ENCODE measurements at regions not wholly inside any gene's neighbourhood (a gene's known extent, or its start where the extent isn't known, plus 50 kb on each side); places are given as distances from the start of the nearest gene placed in this dataset.

DNA sequence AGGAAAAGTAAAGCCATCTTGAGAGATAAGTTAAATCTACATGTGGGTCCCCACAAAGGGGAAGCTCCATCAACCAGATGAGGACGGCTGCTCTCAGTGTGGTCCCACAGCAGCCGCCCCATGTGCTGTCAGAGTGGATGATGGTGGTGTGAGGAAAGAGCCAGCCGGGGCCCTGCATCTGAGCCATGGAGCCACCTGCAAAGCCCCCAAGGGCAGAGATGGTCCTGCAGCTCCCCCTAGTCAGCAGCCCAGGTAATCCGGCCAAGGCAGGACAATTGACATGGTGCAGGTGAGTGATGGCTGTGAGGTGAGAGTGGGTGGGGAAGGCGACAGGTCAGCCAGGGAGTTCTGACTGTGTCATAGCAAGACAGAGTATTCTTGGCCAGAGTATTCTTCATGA lies 458.8 kb downstream of the ICE1 start (continued):
- TF ChIP-seq TBP (IDR thresholded peaks at IDR 0.05; ENCODE audit: low read depth, low read length) (no peak), GTF2F1 (IDR thresholded peaks at IDR 0.05; ENCODE audit: borderline replicate concordance, low read depth, low read length) (no peak), CTBP2 (IDR thresholded peaks at IDR 0.05; ENCODE audit: borderline replicate concordance, insufficient read depth, insufficient read length, low read length) (no peak), CEBPB (IDR thresholded peaks at IDR 0.05; ENCODE audit: low read depth, low read length) (no peak), CBX5 (IDR thresholded peaks at IDR 0.05; ENCODE audit: low read depth, low read length) (no peak), RAD21 (IDR thresholded peaks at IDR 0.05 in 1 of 2, conservative IDR thresholded peaks at IDR 0.05 in 1 of 2; ENCODE audit: low read depth in 2 of 2, low read length in 2 of 2) (peak; percentile 98 to 100), SIX5 (IDR thresholded peaks at IDR 0.05; ENCODE audit: low read depth, low read length) (no peak), CHD2 (IDR thresholded peaks at IDR 0.05; ENCODE audit: low read length) (no peak), JUN (IDR thresholded peaks at IDR 0.05; ENCODE audit: low read depth, low read length) (no peak), BCL11A (IDR thresholded peaks at IDR 0.05; ENCODE audit: low read depth in 2 of 2, low read length in 2 of 2) (no peak), BACH1 (IDR thresholded peaks at IDR 0.05; ENCODE audit: low read length) (no peak), EP300 (IDR thresholded peaks at IDR 0.05; ENCODE audit: borderline replicate concordance in 1 of 2, low read depth in 2 of 2, low read length in 2 of 2) (no peak)
- TF ChIP-seq, protein P1, sequence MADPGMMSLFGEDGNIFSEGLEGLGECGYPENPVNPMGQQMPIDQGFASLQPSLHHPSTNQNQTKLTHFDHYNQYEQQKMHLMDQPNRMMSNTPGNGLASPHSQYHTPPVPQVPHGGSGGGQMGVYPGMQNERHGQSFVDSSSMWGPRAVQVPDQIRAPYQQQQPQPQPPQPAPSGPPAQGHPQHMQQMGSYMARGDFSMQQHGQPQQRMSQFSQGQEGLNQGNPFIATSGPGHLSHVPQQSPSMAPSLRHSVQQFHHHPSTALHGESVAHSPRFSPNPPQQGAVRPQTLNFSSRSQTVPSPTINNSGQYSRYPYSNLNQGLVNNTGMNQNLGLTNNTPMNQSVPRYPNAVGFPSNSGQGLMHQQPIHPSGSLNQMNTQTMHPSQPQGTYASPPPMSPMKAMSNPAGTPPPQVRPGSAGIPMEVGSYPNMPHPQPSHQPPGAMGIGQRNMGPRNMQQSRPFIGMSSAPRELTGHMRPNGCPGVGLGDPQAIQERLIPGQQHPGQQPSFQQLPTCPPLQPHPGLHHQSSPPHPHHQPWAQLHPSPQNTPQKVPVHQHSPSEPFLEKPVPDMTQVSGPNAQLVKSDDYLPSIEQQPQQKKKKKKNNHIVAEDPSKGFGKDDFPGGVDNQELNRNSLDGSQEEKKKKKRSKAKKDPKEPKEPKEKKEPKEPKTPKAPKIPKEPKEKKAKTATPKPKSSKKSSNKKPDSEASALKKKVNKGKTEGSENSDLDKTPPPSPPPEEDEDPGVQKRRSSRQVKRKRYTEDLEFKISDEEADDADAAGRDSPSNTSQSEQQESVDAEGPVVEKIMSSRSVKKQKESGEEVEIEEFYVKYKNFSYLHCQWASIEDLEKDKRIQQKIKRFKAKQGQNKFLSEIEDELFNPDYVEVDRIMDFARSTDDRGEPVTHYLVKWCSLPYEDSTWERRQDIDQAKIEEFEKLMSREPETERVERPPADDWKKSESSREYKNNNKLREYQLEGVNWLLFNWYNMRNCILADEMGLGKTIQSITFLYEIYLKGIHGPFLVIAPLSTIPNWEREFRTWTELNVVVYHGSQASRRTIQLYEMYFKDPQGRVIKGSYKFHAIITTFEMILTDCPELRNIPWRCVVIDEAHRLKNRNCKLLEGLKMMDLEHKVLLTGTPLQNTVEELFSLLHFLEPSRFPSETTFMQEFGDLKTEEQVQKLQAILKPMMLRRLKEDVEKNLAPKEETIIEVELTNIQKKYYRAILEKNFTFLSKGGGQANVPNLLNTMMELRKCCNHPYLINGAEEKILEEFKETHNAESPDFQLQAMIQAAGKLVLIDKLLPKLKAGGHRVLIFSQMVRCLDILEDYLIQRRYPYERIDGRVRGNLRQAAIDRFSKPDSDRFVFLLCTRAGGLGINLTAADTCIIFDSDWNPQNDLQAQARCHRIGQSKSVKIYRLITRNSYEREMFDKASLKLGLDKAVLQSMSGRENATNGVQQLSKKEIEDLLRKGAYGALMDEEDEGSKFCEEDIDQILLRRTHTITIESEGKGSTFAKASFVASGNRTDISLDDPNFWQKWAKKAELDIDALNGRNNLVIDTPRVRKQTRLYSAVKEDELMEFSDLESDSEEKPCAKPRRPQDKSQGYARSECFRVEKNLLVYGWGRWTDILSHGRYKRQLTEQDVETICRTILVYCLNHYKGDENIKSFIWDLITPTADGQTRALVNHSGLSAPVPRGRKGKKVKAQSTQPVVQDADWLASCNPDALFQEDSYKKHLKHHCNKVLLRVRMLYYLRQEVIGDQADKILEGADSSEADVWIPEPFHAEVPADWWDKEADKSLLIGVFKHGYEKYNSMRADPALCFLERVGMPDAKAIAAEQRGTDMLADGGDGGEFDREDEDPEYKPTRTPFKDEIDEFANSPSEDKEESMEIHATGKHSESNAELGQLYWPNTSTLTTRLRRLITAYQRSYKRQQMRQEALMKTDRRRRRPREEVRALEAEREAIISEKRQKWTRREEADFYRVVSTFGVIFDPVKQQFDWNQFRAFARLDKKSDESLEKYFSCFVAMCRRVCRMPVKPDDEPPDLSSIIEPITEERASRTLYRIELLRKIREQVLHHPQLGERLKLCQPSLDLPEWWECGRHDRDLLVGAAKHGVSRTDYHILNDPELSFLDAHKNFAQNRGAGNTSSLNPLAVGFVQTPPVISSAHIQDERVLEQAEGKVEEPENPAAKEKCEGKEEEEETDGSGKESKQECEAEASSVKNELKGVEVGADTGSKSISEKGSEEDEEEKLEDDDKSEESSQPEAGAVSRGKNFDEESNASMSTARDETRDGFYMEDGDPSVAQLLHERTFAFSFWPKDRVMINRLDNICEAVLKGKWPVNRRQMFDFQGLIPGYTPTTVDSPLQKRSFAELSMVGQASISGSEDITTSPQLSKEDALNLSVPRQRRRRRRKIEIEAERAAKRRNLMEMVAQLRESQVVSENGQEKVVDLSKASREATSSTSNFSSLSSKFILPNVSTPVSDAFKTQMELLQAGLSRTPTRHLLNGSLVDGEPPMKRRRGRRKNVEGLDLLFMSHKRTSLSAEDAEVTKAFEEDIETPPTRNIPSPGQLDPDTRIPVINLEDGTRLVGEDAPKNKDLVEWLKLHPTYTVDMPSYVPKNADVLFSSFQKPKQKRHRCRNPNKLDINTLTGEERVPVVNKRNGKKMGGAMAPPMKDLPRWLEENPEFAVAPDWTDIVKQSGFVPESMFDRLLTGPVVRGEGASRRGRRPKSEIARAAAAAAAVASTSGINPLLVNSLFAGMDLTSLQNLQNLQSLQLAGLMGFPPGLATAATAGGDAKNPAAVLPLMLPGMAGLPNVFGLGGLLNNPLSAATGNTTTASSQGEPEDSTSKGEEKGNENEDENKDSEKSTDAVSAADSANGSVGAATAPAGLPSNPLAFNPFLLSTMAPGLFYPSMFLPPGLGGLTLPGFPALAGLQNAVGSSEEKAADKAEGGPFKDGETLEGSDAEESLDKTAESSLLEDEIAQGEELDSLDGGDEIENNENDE (IDR thresholded peaks at IDR 0.05; ENCODE audit: insufficient replicate concordance, low read length) = no peak

Data from H1 (cell line).